ENCODE measurements at regions not wholly inside any gene's neighbourhood (a gene's known extent, or its start where the extent isn't known, plus 50 kb on each side); places are given as distances from the start of the nearest gene placed in this dataset.

- Histone ChIP-seq H2BK12ac (ENCODE audit: low read depth, low read length) (no peak overlapping the region; the same call in 1 of the 2 replicates), H2BK120ac (replicated peaks; ENCODE audit: low read depth, low read length) (no peak overlapping the region), H3K18ac (ENCODE audit: extremely low read depth, low read length) (no peak overlapping the region), H3K36me3 (ENCODE audit: control insufficient read depth in 2 of 4, insufficient read depth in 4 of 4, low read length in 3 of 4) (no peaks in the 10 kb centered on the region), H3K4me3 (ENCODE audit: extremely low read depth in 1 of 4, insufficient read depth in 2 of 4, low read depth in 3 of 4, low read length in 4 of 4) (no peak overlapping the region), H4K5ac (ENCODE audit: insufficient read length, low read depth, low read length) (no peak overlapping the region), H3K9ac (replicated peaks in 1 of 4; ENCODE audit: extremely low read depth in 1 of 4, low read depth in 3 of 4, low read length in 3 of 4) (no peak overlapping the region), H2BK5ac (ENCODE audit: low read depth, low read length) (no peak overlapping the region), H3K9me3 (ENCODE audit: insufficient read depth in 2 of 2, low read depth in 1 of 2, low read length in 1 of 2) (no peaks in the 10 kb centered on the region), H3K27ac (ENCODE audit: low read depth, low read length) (no peak overlapping the region), H2AFZ (ENCODE audit: low read length) (no peak overlapping the region), H2AK5ac (ENCODE audit: low read depth, low read length) (peak overlapping the region; percentile 65; the same call in 1 of the 2 replicates), H3K23me2 (ENCODE audit: low read depth, low read length) (no peaks in the 10 kb centered on the region), H3K79me1 (ENCODE audit: low read depth, low read length) (no peaks in the 10 kb centered on the region), H3K14ac (ENCODE audit: insufficient read length) (no peak overlapping the region), H3K4ac (replicated peaks; ENCODE audit: insufficient read length, low read depth, low read length) (no peak overlapping the region), H4K91ac (replicated peaks; ENCODE audit: insufficient read length, low read length) (no peak overlapping the region), H3K4me2 (ENCODE audit: insufficient read depth in 1 of 2, low read depth in 2 of 2, low read length in 2 of 2) (no peak overlapping the region), H3K27me3 (replicated peaks in 1 of 4; ENCODE audit: control insufficient read depth in 3 of 4, extremely low read depth in 1 of 4, insufficient read depth in 3 of 4, low read length in 3 of 4) (peaks cover 0 to 2% (median 0%) of the 10 kb centered on the region in 4 experiments; a peak in 3 of 7 replicates), H4K20me1 (replicated peaks in 1 of 2; ENCODE audit: control insufficient read depth in 1 of 2, insufficient read depth in 2 of 2, low read length in 2 of 2) (no peaks in the 10 kb centered on the region), H2BK15ac (ENCODE audit: low read length) (0 out of 2 replicates have a peak overlapping the region, but pooled peaks have one; percentile 81), H3K23ac (ENCODE audit: insufficient read length) (no peak overlapping the region), H2BK20ac (ENCODE audit: low read length) (no peak overlapping the region), H4K8ac (ENCODE audit: extremely low read depth, insufficient read depth, low read length) (no peak overlapping the region), H3K4me1 (replicated peaks in 1 of 4; ENCODE audit: control insufficient read depth in 3 of 4, insufficient read depth in 4 of 4, low read length in 3 of 4) (peaks cover 0 to 14% (median 5%) of the 10 kb centered on the region in 4 experiments; a peak in 6 of 7 replicates), H3K79me2 (ENCODE audit: control insufficient read depth in 1 of 2, insufficient read depth in 2 of 2, low read length in 2 of 2) (no peaks in the 10 kb centered on the region), H3K56ac (replicated peaks; ENCODE audit: insufficient read length, low read depth, low read length) (no peak overlapping the region)
- WGBS, 2 experiments (ENCODE audit: extremely low coverage in 1 of 2, insufficient coverage in 1 of 2, insufficient read length in 1 of 2, insufficient replicate concordance in 2 of 2, low coverage in 1 of 2, low lambda C conversion rate in 2 of 2, missing lambda C conversion rate in 1 of 2) = 83% methylated on average over 4 of the region's 4 CpGs; no CpG with 5 or more reads in 1 of the 2 experiments
- ChIA-PET POLR2A (ENCODE audit: partially characterized antibody) (no interaction called here), CTCF (ENCODE audit: partially characterized antibody) (interaction anchor here (0.9 to 1.8 kb wide), 4 partner anchors 44 to 372 kb away, joined by 3 to 5 read pairs (median 3); no protein-coding TSS in a partner anchor)
- DNase-seq (ENCODE audit: low read depth in 1 of 2, low spot score in 2 of 2) = no peak
- no peak for TF ChIP-seq BCL11A (IDR thresholded peaks at IDR 0.05; ENCODE audit: low read depth in 2 of 2, low read length in 2 of 2)
- TF ChIP-seq CBX8 (IDR thresholded peaks at IDR 0.05; ENCODE audit: borderline replicate concordance, low read depth, low read length) = no peak
- TF ChIP-seq GABPA (IDR thresholded peaks at IDR 0.05; ENCODE audit: borderline replicate concordance, insufficient read depth, low read length) = no peak
- no peak for TF ChIP-seq CHD1 (IDR thresholded peaks at IDR 0.05; ENCODE audit: low read depth, low read length)
- TF ChIP-seq KDM5A (IDR thresholded peaks at IDR 0.05; ENCODE audit: low read length) = no peak
- no peak for TF ChIP-seq SAP30 (IDR thresholded peaks at IDR 0.05; ENCODE audit: insufficient read depth, insufficient replicate concordance, low read length)
- no peak for TF ChIP-seq EGR1 (IDR thresholded peaks at IDR 0.05; ENCODE audit: borderline replicate concordance, low read depth, low read length)
- no peak for TF ChIP-seq ZNF274 (IDR thresholded peaks at IDR 0.05; ENCODE audit: borderline replicate concordance, extremely low read depth, low read length)
- TF ChIP-seq, protein P1, sequence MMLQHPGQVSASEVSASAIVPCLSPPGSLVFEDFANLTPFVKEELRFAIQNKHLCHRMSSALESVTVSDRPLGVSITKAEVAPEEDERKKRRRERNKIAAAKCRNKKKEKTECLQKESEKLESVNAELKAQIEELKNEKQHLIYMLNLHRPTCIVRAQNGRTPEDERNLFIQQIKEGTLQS (IDR thresholded peaks at IDR 0.05; ENCODE audit: insufficient read depth, low read depth, low read length) = no peak
- no peak for FAIRE-seq
Observed at GRCh38 chr17:77641718-77642117, 316.8 kb upstream of the TNRC6C start.
